NCI-H345 treated with DMSO at 0.1 percent for 48 hours (cell line): ENCODE measurements at regions not wholly inside any gene's neighbourhood (a gene's known extent, or its start where the extent isn't known, plus 50 kb on each side); places are given as distances from the start of the nearest gene placed in this dataset.

Experiments
- DNase-seq: peaks from one replicate; lab custom pipeline; 2025; ENCODE audit not compliant: unreplicated experiment; lab: John Stamatoyannopoulos, UW

DNA sequence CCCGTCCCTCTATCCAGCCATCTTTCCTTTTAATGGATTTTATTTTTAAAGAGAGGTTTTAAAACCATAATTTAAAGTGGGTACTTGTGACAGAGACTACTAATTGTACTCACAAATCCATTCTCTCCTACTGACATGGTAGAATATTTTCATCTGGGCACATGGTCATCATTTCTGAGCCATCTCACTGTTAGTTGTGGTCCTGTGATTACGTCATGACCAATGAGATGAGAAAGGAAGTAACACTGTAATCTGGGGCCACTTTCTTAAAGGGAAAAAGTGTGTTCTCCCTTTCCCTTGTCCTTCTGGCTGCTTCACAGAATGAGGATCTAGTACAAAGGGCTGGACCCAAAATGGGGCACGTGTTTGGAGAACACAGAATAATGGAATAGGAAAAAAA is 538.7 kb downstream of the CMPK2 start:
- DNase-seq: no peak

GRCh38 chr2:6336752-6337471 is 528.8 kb downstream of the CMPK2 start:
- DNase-seq: no peak

GRCh38 chr2:6337472-6337820 is 528.3 kb downstream of the CMPK2 start:
- DNase-seq: no peak

GRCh38 chr2:6341588-6342129 is 524.0 kb downstream of the CMPK2 start:
- DNase-seq: no peak

- no peak for DNase-seq
Observed at GRCh38 chr2:6342273-6342920, 523.3 kb downstream of the CMPK2 start.

GRCh38 chr2:6343076-6343475 is 522.6 kb downstream of the CMPK2 start:
- no peak for DNase-seq

DNA sequence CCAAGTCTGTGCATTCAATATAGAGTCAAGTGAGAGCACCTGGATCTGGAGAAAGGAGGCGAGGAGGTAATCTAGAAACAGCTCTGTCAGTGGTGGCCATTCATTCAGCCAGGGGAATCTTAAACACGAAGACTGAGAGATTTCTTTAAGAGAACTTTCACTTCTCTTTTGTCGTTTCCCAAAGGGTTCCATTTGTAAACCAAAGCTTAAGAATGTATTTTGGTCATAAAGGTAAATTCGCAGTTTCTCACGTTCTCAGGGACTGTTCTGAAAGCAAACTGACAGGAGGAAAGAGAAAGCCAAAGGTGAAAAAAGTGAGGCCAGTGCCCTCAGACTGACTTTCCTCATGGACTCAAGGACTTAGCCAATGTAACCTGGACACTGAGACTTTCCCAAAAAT is 513.5 kb downstream of the CMPK2 start:
- DNase-seq: no peak

- peak; percentile 3 for DNase-seq
Observed at GRCh38 chr2:6352906-6353515, 512.7 kb downstream of the CMPK2 start.

DNA sequence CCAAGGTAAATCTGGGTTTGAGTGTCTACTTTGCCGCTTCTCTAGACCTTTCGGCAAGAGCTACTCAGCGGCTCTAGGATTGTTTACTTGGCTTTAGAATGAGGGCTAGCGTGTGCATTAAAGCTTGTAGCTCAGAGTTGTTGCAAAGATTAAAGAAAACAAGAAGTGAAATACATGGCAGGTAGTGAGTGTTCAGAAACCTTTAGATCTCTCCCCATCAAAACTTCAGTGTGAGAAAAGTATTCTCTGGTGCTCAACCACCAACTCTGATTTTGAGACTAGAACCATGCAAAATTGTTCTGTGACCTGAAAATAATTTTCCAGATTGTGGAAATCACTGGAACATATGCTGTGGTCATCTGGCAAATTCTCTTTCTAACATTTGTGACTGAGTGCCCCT is 512.0 kb downstream of the CMPK2 start:
- no peak for DNase-seq

DNA sequence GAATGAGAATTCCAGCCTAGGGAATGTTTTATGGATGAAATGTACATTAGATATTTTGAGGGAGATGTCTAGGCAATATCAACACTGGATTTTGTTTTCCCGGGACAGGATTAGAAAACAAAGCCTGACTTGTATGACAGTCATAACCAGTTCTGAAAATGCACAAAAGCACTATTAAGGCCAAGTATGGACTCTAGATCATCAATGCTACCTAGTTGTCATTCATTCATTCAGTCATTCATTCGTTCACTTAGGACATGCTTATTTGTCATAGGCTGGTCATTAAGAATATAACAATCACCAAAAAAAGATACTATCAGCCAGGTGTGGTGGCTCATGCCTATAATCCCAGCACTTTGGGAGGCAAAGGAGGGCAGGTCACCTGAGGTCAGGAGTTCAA is 511.2 kb downstream of the CMPK2 start:
- DNase-seq: no peak

- DNase-seq: no peak
Observed at GRCh38 chr2:6355886-6356761, 509.6 kb downstream of the CMPK2 start.

GRCh38 chr2:6358546-6358945 is 507.2 kb downstream of the CMPK2 start:
- DNase-seq: no peak

DNA sequence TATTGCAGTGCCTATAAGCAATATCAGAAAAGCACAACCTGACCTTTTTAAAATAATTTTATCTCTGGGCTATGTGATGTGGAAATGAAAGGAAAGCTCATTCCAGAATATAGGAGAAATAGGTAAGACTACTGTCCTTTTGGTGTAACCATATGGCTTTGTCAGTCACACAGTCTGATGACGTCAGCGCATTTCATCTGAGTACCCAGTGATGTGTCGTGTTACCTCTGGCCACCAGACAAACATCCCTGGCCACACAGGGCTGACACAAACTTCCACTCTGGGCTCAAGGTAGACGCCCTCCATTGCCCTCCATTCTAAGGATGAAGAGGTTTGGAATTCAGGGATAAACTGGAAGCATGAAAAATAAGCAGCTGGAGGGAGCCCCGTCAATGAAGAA is 506.7 kb downstream of the CMPK2 start:
- DNase-seq: no peak

GRCh38 chr2:6359964-6360363 is 505.7 kb downstream of the CMPK2 start:
- no peak for DNase-seq

DNA sequence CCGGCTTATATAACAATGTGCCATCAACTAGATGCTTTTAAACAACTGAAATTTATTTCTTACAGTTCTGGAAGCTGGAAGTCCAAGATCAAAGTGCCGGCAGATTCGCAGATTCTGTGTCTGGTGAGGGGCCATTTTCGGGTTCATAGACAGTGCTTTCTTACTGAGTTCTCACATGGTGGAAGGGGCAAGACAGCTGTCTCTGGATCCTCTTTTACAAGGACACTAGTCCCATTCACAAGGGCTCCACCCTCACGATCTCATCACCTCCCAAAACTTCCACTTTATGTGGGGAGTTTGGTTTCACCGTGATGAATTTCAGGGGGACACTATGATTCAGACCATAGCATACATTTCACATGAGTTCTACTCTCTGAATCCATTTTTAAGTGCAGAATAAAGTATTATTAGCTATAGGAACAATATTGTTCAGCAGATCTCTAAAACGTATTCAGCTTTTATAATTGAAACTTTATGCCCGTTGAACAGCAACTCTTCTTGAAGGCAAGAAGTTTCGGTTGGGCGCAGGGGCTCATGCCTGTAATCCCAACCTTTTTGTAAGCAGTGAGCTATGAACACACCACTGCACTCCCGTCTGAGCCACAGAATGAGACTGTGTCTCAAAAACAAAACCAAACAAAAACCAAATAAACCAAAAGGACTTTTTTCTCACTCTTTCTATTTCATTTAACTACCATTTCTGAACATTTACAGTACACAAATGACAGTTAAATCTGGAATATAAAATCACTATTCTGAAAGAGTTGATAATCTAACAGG is 502.8 kb downstream of the CMPK2 start:
- no peak for DNase-seq

DNA sequence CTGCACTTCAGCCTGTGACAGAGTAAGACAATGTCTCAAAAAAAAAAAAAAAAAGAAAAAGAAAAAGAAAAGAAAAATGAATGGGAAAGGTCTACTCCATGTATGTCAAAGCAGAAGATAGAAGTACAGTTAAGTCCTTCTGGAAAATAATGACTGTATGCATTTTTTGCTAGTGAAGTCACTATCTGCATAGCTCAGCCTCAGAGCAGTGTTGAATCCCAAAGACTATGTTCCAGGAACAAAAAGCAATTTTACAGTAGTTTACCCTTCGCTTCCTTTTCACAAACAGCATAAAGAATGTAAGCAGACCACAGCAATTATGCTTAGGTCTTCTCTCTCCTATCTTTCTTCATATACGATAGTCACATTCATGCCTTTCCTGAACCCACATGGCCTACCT is 497.4 kb downstream of the CMPK2 start:
- DNase-seq: no peak

GRCh38 chr2:6369266-6369665 is 496.4 kb downstream of the CMPK2 start:
- no peak for DNase-seq

DNA sequence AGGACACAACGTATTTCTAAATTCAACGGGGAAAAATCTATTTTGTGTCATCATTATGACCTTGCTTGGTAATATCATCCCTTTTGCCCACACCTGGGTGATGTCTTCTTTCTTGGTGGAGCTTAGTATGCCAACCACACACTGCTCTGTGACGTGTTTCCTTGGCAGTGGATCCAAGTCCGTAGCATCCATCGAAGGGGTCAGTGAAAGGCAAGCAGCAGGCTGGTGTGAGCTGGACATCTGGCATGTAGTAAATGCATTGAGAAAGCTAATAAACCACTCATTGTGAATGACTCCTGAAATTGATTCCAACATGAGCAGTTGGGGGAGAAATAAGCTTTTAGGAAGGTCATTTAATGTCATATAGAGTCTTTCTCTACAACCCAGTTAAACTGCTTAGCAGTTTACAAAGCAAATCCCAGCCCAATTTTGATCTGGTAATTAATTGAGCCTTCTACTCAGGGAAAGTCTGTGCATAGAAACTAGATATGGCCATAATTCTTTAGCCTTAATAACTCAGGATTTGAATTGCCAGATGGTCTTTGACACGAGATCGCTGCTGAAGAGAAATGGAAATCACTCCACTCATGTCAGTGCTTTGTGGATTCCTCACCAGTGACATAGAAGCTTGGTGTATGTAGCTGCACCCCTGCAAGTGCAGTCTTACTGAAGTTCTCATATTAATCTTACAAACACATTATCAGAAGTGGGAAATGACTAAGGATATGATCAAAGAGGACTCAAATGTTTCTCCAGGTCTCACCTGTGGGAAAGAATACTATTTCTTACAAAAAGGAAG is 494.8 kb downstream of the CMPK2 start:
- no peak for DNase-seq

DNA sequence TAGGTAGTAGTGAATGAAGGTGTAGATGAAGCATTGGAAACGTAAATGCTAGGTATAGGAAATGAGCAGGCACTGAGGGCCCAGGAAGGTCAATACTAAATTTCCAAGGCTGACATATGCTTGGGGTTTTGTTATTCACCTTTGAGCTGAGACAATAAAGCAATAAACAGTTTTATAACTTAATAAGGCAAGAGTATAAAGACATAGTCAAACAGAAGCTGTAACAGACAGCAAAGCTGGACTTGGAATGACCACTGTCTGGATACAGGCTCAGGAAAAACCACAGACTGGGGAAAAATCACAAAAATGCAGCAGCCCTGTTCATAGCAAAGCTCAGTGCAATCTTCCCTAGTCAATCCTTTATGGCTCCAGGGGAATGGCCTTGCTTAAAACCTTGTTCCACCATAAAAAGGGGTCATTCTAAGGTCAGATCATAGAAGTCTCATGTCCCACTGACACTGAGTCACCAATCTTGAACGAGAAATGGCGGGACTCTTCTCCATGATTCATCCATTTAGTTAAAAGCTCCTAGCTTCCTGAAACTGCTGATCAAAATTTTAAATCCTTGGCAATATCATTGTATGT is 493.3 kb downstream of the CMPK2 start:
- DNase-seq: no peak
